Gastroesophageal sphincter (tissue), 2 donors: ENCODE measurements at regions not wholly inside any gene's neighbourhood (a gene's known extent, or its start where the extent isn't known, plus 50 kb on each side); places are given as distances from the start of the nearest gene placed in this dataset.

ENCODE experiments used
- POLR2A ChIP-seq, 2 donors: fragments of 450-650 bp; IDR thresholded peaks; one replicate each; pipeline ENCODE4 v1.6.1; 2017; ENCODE audit warnings: antibody characterized with exemption in 2 of 2, mild to moderate bottlenecking in 2 of 2, moderate library complexity in 1 of 2
- POLR2AphosphoS5 ChIP-seq: sonication (generic); formaldehyde crosslinking; IDR thresholded peaks from one replicate; pipeline ENCODE4 v1.6.1; 2017; ENCODE audit warnings: antibody characterized with exemption

GRCh38 chr10:78224602-78225001 lies 190.9 kb downstream of the RPS24 start:
- no peak for TF ChIP-seq POLR2AphosphoS5
- no peak for TF ChIP-seq POLR2A (IDR thresholded peaks at IDR 0.05)
